ENCODE measurements at regions not wholly inside any gene's neighbourhood (a gene's known extent, or its start where the extent isn't known, plus 50 kb on each side); places are given as distances from the start of the nearest gene placed in this dataset.

GRCh38 chr3:104676241-104676640, 690.5 kb upstream of the ALCAM start:
- H3K4me3 ChIP-seq (ENCODE audit: low read length) = no peak overlapping the region
- TF ChIP-seq CTCF (conservative IDR thresholded peaks at IDR 0.05; ENCODE audit: low read length) = no peak
- peak; percentile 1 for DNase-seq (ENCODE audit: low read depth)

GRCh38 chr3:104677932-104678331, 688.8 kb upstream of the ALCAM start:
- DNase-seq (ENCODE audit: low read depth) = no peak
- H3K4me3 ChIP-seq (ENCODE audit: low read length) = no peak overlapping the region
- TF ChIP-seq CTCF (conservative IDR thresholded peaks at IDR 0.05; ENCODE audit: low read length) = no peak

- no peak for TF ChIP-seq CTCF (conservative IDR thresholded peaks at IDR 0.05; ENCODE audit: low read length)
- no peak overlapping the region for H3K4me3 ChIP-seq (ENCODE audit: low read length)
- DNase-seq (ENCODE audit: low read depth) = no peak
Observed at GRCh38 chr3:104685492-104685891, 681.2 kb upstream of the ALCAM start.

- TF ChIP-seq CTCF (conservative IDR thresholded peaks at IDR 0.05; ENCODE audit: low read length) = no peak
- no peak overlapping the region for H3K4me3 ChIP-seq (ENCODE audit: low read length)
- DNase-seq (ENCODE audit: low read depth) = no peak
Observed at GRCh38 chr3:104687362-104687761, 679.3 kb upstream of the ALCAM start.

- no peak for TF ChIP-seq CTCF (conservative IDR thresholded peaks at IDR 0.05; ENCODE audit: low read length)
Observed at GRCh38 chr3:104696470-104696869, 670.2 kb upstream of the ALCAM start.

GRCh38 chr3:104711406-104711805, 655.3 kb upstream of the ALCAM start:
- TF ChIP-seq CTCF (conservative IDR thresholded peaks at IDR 0.05; ENCODE audit: low read length) = no peak
- H3K4me3 ChIP-seq (ENCODE audit: low read length) = no peak overlapping the region
- DNase-seq (ENCODE audit: low read depth) = no peak

More at GRCh38 chr3:104696470-104696869, 670.2 kb upstream of the ALCAM start:
- DNase-seq (ENCODE audit: low read depth) = no peak
- H3K4me3 ChIP-seq (ENCODE audit: low read length) = no peak overlapping the region

GRCh38 chr3:104715972-104716371, 650.7 kb upstream of the ALCAM start:
- no peak for TF ChIP-seq CTCF (conservative IDR thresholded peaks at IDR 0.05; ENCODE audit: low read length)
- H3K4me3 ChIP-seq (ENCODE audit: low read length) = no peak overlapping the region
- no peak for DNase-seq (ENCODE audit: low read depth)
